GM12891 (cell line): ENCODE measurements at regions not wholly inside any gene's neighbourhood (a gene's known extent, or its start where the extent isn't known, plus 50 kb on each side); places are given as distances from the start of the nearest gene placed in this dataset.

ENCODE experiments used
- DNase-seq: peaks from one replicate; pipeline ENCODE4 v3.0.0; 2011; ENCODE audit warnings: low spot score; ENCODE audit not compliant: insufficient read length
- FAIRE-seq: peaks from 2 replicates; lab custom pipeline; 2011; peaks lifted over from hg19 to GRCh38; lab: Jason Lieb, UNC
- PAX5 ChIP-seq: IDR thresholded peaks from 2 replicates; pipeline ENCODE4 v1.6.1; 2011; ENCODE audit warnings: low read length, moderate library complexity, mild to moderate bottlenecking; ENCODE audit not compliant: insufficient read depth, severe bottlenecking
- POLR2A ChIP-seq: IDR thresholded peaks from 2 replicates; pipeline ENCODE4 v1.6.1; 2011; ENCODE audit warnings: low read depth, low read length, control low read depth
- POLR2AphosphoS5 ChIP-seq: IDR thresholded peaks from 2 replicates; pipeline ENCODE4 v1.6.1; 2011; ENCODE audit warnings: low read depth, low read length, control low read depth
- POU2F2 ChIP-seq: IDR thresholded peaks from 2 replicates; pipeline ENCODE4 v1.6.1; 2011; ENCODE audit warnings: low read depth, mild to moderate bottlenecking, control low read depth, low read length, moderate library complexity
- SPI1 ChIP-seq: IDR thresholded peaks from 2 replicates; pipeline ENCODE4 v1.6.1; 2011; ENCODE audit warnings: low read depth, low read length, control low read depth
- TAF1 ChIP-seq: IDR thresholded peaks from 2 replicates; pipeline ENCODE4 v1.6.1; 2011; ENCODE audit warnings: low read depth, low read length, control low read depth

GRCh38 chr6:112639391-112639831 is 292.3 kb downstream of the RFPL4B start:
- DNase-seq (no peak), FAIRE-seq (no peak)
- no peak for TF ChIP-seq POU2F2

GRCh38 chr6:112640891-112641290 is 293.8 kb downstream of the RFPL4B start:
- no peak for DNase-seq
- TF ChIP-seq SPI1 (no peak), POLR2A (no peak), POU2F2 (no peak), TAF1 (no peak), POLR2AphosphoS5 (no peak), PAX5 (no peak)
- no peak for FAIRE-seq

GRCh38 chr6:112649853-112650252 is 302.7 kb downstream of the RFPL4B start:
- DNase-seq (no peak), FAIRE-seq (no peak)
- no peak for TF ChIP-seq PAX5
- TF ChIP-seq POU2F2, result no peak
- no peak for TF ChIP-seq SPI1
- no peak for TF ChIP-seq POLR2AphosphoS5
- no peak for TF ChIP-seq TAF1
- no peak for TF ChIP-seq POLR2A

- no peak for TF ChIP-seq POLR2AphosphoS5
- no peak for TF ChIP-seq POLR2A
- TF ChIP-seq POU2F2, result no peak
- no peak for TF ChIP-seq TAF1
- no peak for TF ChIP-seq SPI1
- TF ChIP-seq PAX5, result no peak
- DNase-seq (no peak), FAIRE-seq (no peak)
Measured at GRCh38 chr6:112651239-112651638, 304.1 kb downstream of the RFPL4B start.

- FAIRE-seq, result no peak
- TF ChIP-seq TAF1 (no peak), PAX5 (no peak), SPI1 (no peak), POLR2A (no peak), POLR2AphosphoS5 (no peak), POU2F2 (no peak)
- DNase-seq, result no peak
Measured at GRCh38 chr6:112659912-112660311, 312.8 kb downstream of the RFPL4B start.

- no peak for DNase-seq
- no peak for FAIRE-seq
- TF ChIP-seq PAX5 (no peak), POLR2A (no peak), TAF1 (no peak), POU2F2 (no peak), SPI1 (no peak), POLR2AphosphoS5 (no peak)
Measured at GRCh38 chr6:112660626-112661025, 313.5 kb downstream of the RFPL4B start.

GRCh38 chr6:112663698-112664097 is 316.6 kb downstream of the RFPL4B start:
- no peak for FAIRE-seq
- DNase-seq, result no peak
- TF ChIP-seq POU2F2 (no peak), SPI1 (no peak), POLR2A (no peak), POLR2AphosphoS5 (no peak), TAF1 (no peak), PAX5 (no peak)

GRCh38 chr6:112665114-112665513 is 318.0 kb downstream of the RFPL4B start:
- TF ChIP-seq POU2F2, result no peak
- TF ChIP-seq PAX5, result no peak
- no peak for TF ChIP-seq SPI1
- no peak for TF ChIP-seq POLR2A
- TF ChIP-seq TAF1, result no peak
- TF ChIP-seq POLR2AphosphoS5, result no peak
- no peak for FAIRE-seq
- DNase-seq, result no peak

- FAIRE-seq (no peak), DNase-seq (no peak)
- TF ChIP-seq POU2F2 (no peak), POLR2A (no peak), POLR2AphosphoS5 (no peak)
Measured at GRCh38 chr6:112665815-112666214, 318.7 kb downstream of the RFPL4B start.

- TF ChIP-seq TAF1 (no peak), POU2F2 (no peak), PAX5 (no peak), POLR2A (no peak), POLR2AphosphoS5 (no peak), SPI1 (no peak)
- DNase-seq (no peak), FAIRE-seq (no peak)
Measured at GRCh38 chr6:112667427-112667826, 320.3 kb downstream of the RFPL4B start.

GRCh38 chr6:112680091-112680490 is 333.0 kb downstream of the RFPL4B start:
- TF ChIP-seq TAF1 (no peak), POU2F2 (no peak), SPI1 (no peak), POLR2AphosphoS5 (no peak), PAX5 (no peak), POLR2A (no peak)
- DNase-seq, result no peak
- FAIRE-seq, result no peak
